ENCODE measurements at regions not wholly inside any gene's neighbourhood (a gene's known extent, or its start where the extent isn't known, plus 50 kb on each side); places are given as distances from the start of the nearest gene placed in this dataset.

GRCh38 chr21:28522014-28522799 is 470.5 kb downstream of the LTN1 start:
- TF ChIP-seq POLR2A (IDR thresholded peaks at IDR 0.05), result no peak
- no peak for TF ChIP-seq CTCF (IDR thresholded peaks at IDR 0.05)
- TF ChIP-seq POLR2AphosphoS5 (IDR thresholded peaks at IDR 0.05), result no peak
- no peak for TF ChIP-seq EP300 (IDR thresholded peaks at IDR 0.05)

All from suprapubic skin (tissue), 4 donors.